ENCODE measurements at regions not wholly inside any gene's neighbourhood (a gene's known extent, or its start where the extent isn't known, plus 50 kb on each side); places are given as distances from the start of the nearest gene placed in this dataset.

- Mint-ChIP-seq H3K36me3 (peaks cover 0 to 4% (median 0%) of the 10 kb centered on the region in 3 donors), H3K4me1 (no peaks in the 10 kb centered on the region), H3K4me3 (no peak overlapping the region), H3K27ac (no peak overlapping the region), H3K27me3 (peaks cover 13 to 53% of the 10 kb centered on the region in 2 donors), H3K9me3 (peaks cover 0 to 11% (median 5%) of the 10 kb centered on the region in 5 donors)
- ChIA-PET POLR2A (no interaction called here), CTCF (no interaction called here)
- H3K4me3 ChIP-seq (ENCODE audit: low read length), result no peak overlapping the region
- DNase-seq, result no peak
- H3K9me3 ChIP-seq (ENCODE audit: low read length), result no peaks in the 10 kb centered on the region
- H3K36me3 ChIP-seq (ENCODE audit: insufficient read depth, low read length), result no peaks in the 10 kb centered on the region
- H3K27me3 ChIP-seq (ENCODE audit: insufficient read depth, low read length, poor library complexity, severe bottlenecking), result no peaks in the 10 kb centered on the region
- no peaks in the 10 kb centered on the region for H3K4me1 ChIP-seq (ENCODE audit: insufficient read depth, low read length)
- no peak overlapping the region for H3K27ac ChIP-seq (ENCODE audit: low read depth, low read length)
Measured at GRCh38 chr10:70973275-70973674, 84.9 kb upstream of the PCBD1 start.

GRCh38 chr10:70974351-70974901, 86.1 kb upstream of the PCBD1 start:
- H3K4me3 Mint-ChIP-seq, result no peak overlapping the region
- Histone ChIP-seq H3K27ac (ENCODE audit: low read depth, low read length) (no peak overlapping the region), H3K36me3 (ENCODE audit: insufficient read depth, low read length) (no peaks in the 10 kb centered on the region), H3K9me3 (ENCODE audit: low read length) (no peaks in the 10 kb centered on the region), H3K4me3 (ENCODE audit: low read length) (no peak overlapping the region), H3K27me3 (ENCODE audit: insufficient read depth, low read length, poor library complexity, severe bottlenecking) (no peaks in the 10 kb centered on the region), H3K4me1 (ENCODE audit: insufficient read depth, low read length) (no peaks in the 10 kb centered on the region)
- peaks cover 16 to 42% of the 10 kb centered on the region in 2 donors for H3K27me3 Mint-ChIP-seq
- peaks cover 0 to 4% (median 0%) of the 10 kb centered on the region in 3 donors for H3K36me3 Mint-ChIP-seq
- no peak overlapping the region for H3K27ac Mint-ChIP-seq
- peaks cover 0 to 11% (median 5%) of the 10 kb centered on the region in 5 donors for H3K9me3 Mint-ChIP-seq
- ChIA-PET CTCF (no interaction called here), POLR2A (no interaction called here)
- no peak for DNase-seq
- H3K4me1 Mint-ChIP-seq, result no peaks in the 10 kb centered on the region

- Histone ChIP-seq H3K27me3 (ENCODE audit: insufficient read depth, low read length, poor library complexity, severe bottlenecking) (no peaks in the 10 kb centered on the region), H3K36me3 (ENCODE audit: insufficient read depth, low read length) (no peaks in the 10 kb centered on the region), H3K27ac (ENCODE audit: low read depth, low read length) (no peak overlapping the region), H3K4me1 (ENCODE audit: insufficient read depth, low read length) (no peaks in the 10 kb centered on the region), H3K4me3 (ENCODE audit: low read length) (no peak overlapping the region), H3K9me3 (ENCODE audit: low read length) (no peaks in the 10 kb centered on the region)
- no peak overlapping the region for H3K4me3 Mint-ChIP-seq
- H3K36me3 Mint-ChIP-seq, result peaks cover 0 to 4% (median 0%) of the 10 kb centered on the region in 3 donors
- H3K9me3 Mint-ChIP-seq, result peaks cover 0 to 11% (median 5%) of the 10 kb centered on the region in 5 donors
- no peak for DNase-seq
- no peaks in the 10 kb centered on the region for H3K4me1 Mint-ChIP-seq
- CTCF ChIA-PET, result no interaction called here
- peaks cover 14 to 37% of the 10 kb centered on the region in 2 donors for H3K27me3 Mint-ChIP-seq
- peak overlapping the region in 1 of 8 donors; percentile 32 for H3K27ac Mint-ChIP-seq
- POLR2A ChIA-PET, result no interaction called here
Measured at GRCh38 chr10:70974920-70975319, 86.6 kb upstream of the PCBD1 start.

- ChIA-PET POLR2A (no interaction called here), CTCF (no interaction called here)
- no peaks in the 10 kb centered on the region for H3K36me3 ChIP-seq (ENCODE audit: insufficient read depth, low read length)
- H3K27ac Mint-ChIP-seq, result peak overlapping the region in 1 of 8 donors; percentile 6
- peaks cover 0 to 11% (median 5%) of the 10 kb centered on the region in 5 donors for H3K9me3 Mint-ChIP-seq
- H3K4me1 ChIP-seq (ENCODE audit: insufficient read depth, low read length), result no peaks in the 10 kb centered on the region
- H3K36me3 Mint-ChIP-seq, result no peaks in the 10 kb centered on the region
- no peak overlapping the region for H3K27ac ChIP-seq (ENCODE audit: low read depth, low read length)
- no peak for DNase-seq
- H3K27me3 ChIP-seq (ENCODE audit: insufficient read depth, low read length, poor library complexity, severe bottlenecking), result no peaks in the 10 kb centered on the region
- peaks cover 10 to 25% of the 10 kb centered on the region in 2 donors for H3K27me3 Mint-ChIP-seq
- H3K4me1 Mint-ChIP-seq, result no peaks in the 10 kb centered on the region
- no peak overlapping the region for H3K4me3 ChIP-seq (ENCODE audit: low read length)
- H3K9me3 ChIP-seq (ENCODE audit: low read length), result no peaks in the 10 kb centered on the region
- H3K4me3 Mint-ChIP-seq, result no peak overlapping the region
Measured at GRCh38 chr10:70976063-70976695, 87.8 kb upstream of the PCBD1 start.

GRCh38 chr10:70977625-70978024, 89.3 kb upstream of the PCBD1 start:
- H3K36me3 Mint-ChIP-seq, result no peaks in the 10 kb centered on the region
- DNase-seq, result no peak
- Histone ChIP-seq H3K4me1 (ENCODE audit: insufficient read depth, low read length) (peaks cover 3% of the 10 kb centered on the region), H3K9me3 (ENCODE audit: low read length) (no peaks in the 10 kb centered on the region), H3K27me3 (ENCODE audit: insufficient read depth, low read length, poor library complexity, severe bottlenecking) (no peaks in the 10 kb centered on the region), H3K36me3 (ENCODE audit: insufficient read depth, low read length) (no peaks in the 10 kb centered on the region), H3K4me3 (ENCODE audit: low read length) (no peak overlapping the region), H3K27ac (ENCODE audit: low read depth, low read length) (no peak overlapping the region)
- H3K9me3 Mint-ChIP-seq, result peaks cover 0 to 3% (median 1%) of the 10 kb centered on the region in 5 donors
- no peak overlapping the region for H3K4me3 Mint-ChIP-seq
- CTCF ChIA-PET, result no interaction called here
- peaks cover 7 to 12% (median 11%) of the 10 kb centered on the region in 3 donors for H3K4me1 Mint-ChIP-seq
- POLR2A ChIA-PET, result no interaction called here
- no peak overlapping the region for H3K27ac Mint-ChIP-seq
- H3K27me3 Mint-ChIP-seq, result peaks cover 13 to 16% of the 10 kb centered on the region in 2 donors

- ChIA-PET CTCF (no interaction called here), POLR2A (no interaction called here)
- no peak overlapping the region for H3K4me3 ChIP-seq (ENCODE audit: low read length)
- H3K4me1 ChIP-seq (ENCODE audit: insufficient read depth, low read length), result peaks cover 8% of the 10 kb centered on the region
- Mint-ChIP-seq H3K9me3 (peaks cover 0 to 2% (median 0%) of the 10 kb centered on the region in 5 donors), H3K27ac (peak overlapping the region in 1 of 8 donors; percentile 63), H3K4me3 (no peak overlapping the region), H3K36me3 (no peaks in the 10 kb centered on the region), H3K4me1 (peaks cover 12 to 18% (median 17%) of the 10 kb centered on the region in 3 donors), H3K27me3 (peaks cover 12 to 13% of the 10 kb centered on the region in 2 donors)
- no peaks in the 10 kb centered on the region for H3K9me3 ChIP-seq (ENCODE audit: low read length)
- no peak overlapping the region for H3K27ac ChIP-seq (ENCODE audit: low read depth, low read length)
- H3K36me3 ChIP-seq (ENCODE audit: insufficient read depth, low read length), result no peaks in the 10 kb centered on the region
- H3K27me3 ChIP-seq (ENCODE audit: insufficient read depth, low read length, poor library complexity, severe bottlenecking), result no peaks in the 10 kb centered on the region
- no peak for DNase-seq
Measured at GRCh38 chr10:70978181-70978580, 89.8 kb upstream of the PCBD1 start.

- H3K27me3 Mint-ChIP-seq, result peaks cover 9 to 10% of the 10 kb centered on the region in 2 donors
- ChIA-PET CTCF (no interaction called here), POLR2A (no interaction called here)
- H3K9me3 Mint-ChIP-seq, result peaks cover 0 to 2% (median 0%) of the 10 kb centered on the region in 5 donors
- Histone ChIP-seq H3K36me3 (ENCODE audit: insufficient read depth, low read length) (no peaks in the 10 kb centered on the region), H3K9me3 (ENCODE audit: low read length) (no peaks in the 10 kb centered on the region), H3K27me3 (ENCODE audit: insufficient read depth, low read length, poor library complexity, severe bottlenecking) (no peaks in the 10 kb centered on the region), H3K4me1 (ENCODE audit: insufficient read depth, low read length) (peaks cover 8% of the 10 kb centered on the region), H3K4me3 (ENCODE audit: low read length) (no peak overlapping the region), H3K27ac (ENCODE audit: low read depth, low read length) (no peak overlapping the region)
- no peak overlapping the region for H3K4me3 Mint-ChIP-seq
- no peak overlapping the region for H3K27ac Mint-ChIP-seq
- peaks cover 12 to 19% (median 17%) of the 10 kb centered on the region in 3 donors for H3K4me1 Mint-ChIP-seq
- no peak for DNase-seq
- H3K36me3 Mint-ChIP-seq, result no peaks in the 10 kb centered on the region
Measured at GRCh38 chr10:70978816-70979480, 90.6 kb upstream of the PCBD1 start.

- Mint-ChIP-seq H3K4me1 (peaks cover 17 to 28% (median 27%) of the 10 kb centered on the region in 3 donors), H3K4me3 (no peak overlapping the region), H3K36me3 (no peaks in the 10 kb centered on the region), H3K27ac (no peak overlapping the region), H3K27me3 (peaks cover 6 to 7% of the 10 kb centered on the region in 2 donors), H3K9me3 (peaks cover 0 to 2% (median 0%) of the 10 kb centered on the region in 5 donors)
- peaks cover 8% of the 10 kb centered on the region for H3K4me1 ChIP-seq (ENCODE audit: insufficient read depth, low read length)
- H3K36me3 ChIP-seq (ENCODE audit: insufficient read depth, low read length), result no peaks in the 10 kb centered on the region
- no peak overlapping the region for H3K27ac ChIP-seq (ENCODE audit: low read depth, low read length)
- H3K27me3 ChIP-seq (ENCODE audit: insufficient read depth, low read length, poor library complexity, severe bottlenecking), result no peaks in the 10 kb centered on the region
- H3K4me3 ChIP-seq (ENCODE audit: low read length), result no peak overlapping the region
- no peaks in the 10 kb centered on the region for H3K9me3 ChIP-seq (ENCODE audit: low read length)
- POLR2A ChIA-PET, result no interaction called here
- no peak for DNase-seq
- CTCF ChIA-PET, result no interaction called here
Measured at GRCh38 chr10:70980687-70981086, 92.3 kb upstream of the PCBD1 start.

Data from CD8-positive, alpha-beta memory T cell (primary cell).